CD14-positive monocyte (primary cell): ENCODE measurements at regions not wholly inside any gene's neighbourhood (a gene's known extent, or its start where the extent isn't known, plus 50 kb on each side); places are given as distances from the start of the nearest gene placed in this dataset.

Experiments used
- DNase-seq, 3 donors: peaks; one replicate each; pipeline ENCODE4 v3.0.0-alpha.2; 2011 to 2022
- H2AFZ ChIP-seq: 2 replicates; pipeline ENCODE4 v1.6.0; 2012; ENCODE audit warnings: mild to moderate bottlenecking, low read depth, low read length, inconsistent platforms; ENCODE audit not compliant: insufficient read depth, poor library complexity, severe bottlenecking
- H3K27ac ChIP-seq, 2 donors: 1 replicate in 1 of 2; 2 replicates in 1 of 2; pipeline ENCODE4 v1.5.1; 2012 to 2013; ENCODE audit warnings: low read length in 2 of 2, control low read depth in 1 of 2, inconsistent platforms in 1 of 2, low read depth in 1 of 2, mild to moderate bottlenecking in 1 of 2
- H3K27me3 ChIP-seq, 2 donors: one replicate each; pipeline versions ENCODE4 v1.6.0 to v1.6.1; 2011 to 2013; ENCODE audit warnings: low read length in 2 of 2; ENCODE audit not compliant: control insufficient read depth in 2 of 2, insufficient read depth in 2 of 2
- H3K36me3 ChIP-seq, 2 donors: replicated peaks in 1 of 2; 1 replicate in 1 of 2; 2 replicates in 1 of 2; pipeline versions ENCODE4 v1.5.1 to v1.6.1; 2012 to 2013; ENCODE audit warnings: low read length in 2 of 2, control low read depth in 1 of 2, inconsistent platforms in 1 of 2, mild to moderate bottlenecking in 1 of 2; ENCODE audit not compliant: insufficient read depth in 2 of 2, control insufficient read depth in 1 of 2
- H3K4me1 ChIP-seq, 2 donors: 1 replicate in 1 of 2; 2 replicates in 1 of 2; pipeline versions ENCODE4 v1.5.1 to v1.6.1; 2012 to 2013; ENCODE audit warnings: low read length in 2 of 2, control low read depth in 1 of 2, inconsistent platforms in 1 of 2, mild to moderate bottlenecking in 1 of 2, moderate library complexity in 1 of 2; ENCODE audit not compliant: insufficient read depth in 2 of 2, control insufficient read depth in 1 of 2
- H3K4me2 ChIP-seq: replicated peaks from 2 replicates; pipeline ENCODE3; 2012; ENCODE audit warnings: low read length, moderate library complexity, mild to moderate bottlenecking; ENCODE audit not compliant: poor library complexity, severe bottlenecking; ENCODE audit errors: extremely low read depth
- H3K4me3 ChIP-seq, 3 experiments: fragments of 200-600 bp in 1 of 3; sonication (generic) in 1 of 3; replicated peaks in 1 of 3; 1 replicate in 2 of 3; 2 replicates in 1 of 3; pipeline ENCODE4 v1.5.1; 2011 to 2013; ENCODE audit warnings: low read length in 3 of 3, mild to moderate bottlenecking in 3 of 3, control low read depth in 2 of 3, low read depth in 2 of 3, inconsistent platforms in 1 of 3, moderate library complexity in 1 of 3
- H3K79me2 ChIP-seq: 2 replicates; pipeline ENCODE4 v1.6.0; 2012; ENCODE audit warnings: mild to moderate bottlenecking, control low read depth, inconsistent platforms, low read length, moderate library complexity; ENCODE audit not compliant: insufficient read depth
- H3K9ac ChIP-seq: 2 replicates; pipeline ENCODE4 v1.6.0; 2017; ENCODE audit warnings: low read length, mild to moderate bottlenecking; ENCODE audit not compliant: insufficient read depth, poor library complexity, severe bottlenecking
- H3K9me3 ChIP-seq, 2 donors: replicated peaks in 1 of 2; 1 replicate in 1 of 2; 2 replicates in 1 of 2; pipeline versions ENCODE4 v1.5.1 to v1.6.1; 2012 to 2013; ENCODE audit warnings: low read length in 2 of 2, control low read depth in 1 of 2; ENCODE audit not compliant: control insufficient read depth in 1 of 2, insufficient read depth in 1 of 2
- H4K20me1 ChIP-seq: 2 replicates; pipeline ENCODE4 v1.6.0; 2012; ENCODE audit warnings: mild to moderate bottlenecking, low read length, control low read depth, moderate library complexity; ENCODE audit not compliant: insufficient read depth
- H3K27ac Mint-ChIP-seq, 7 donors: one replicate each; pipeline ENCODE4 v1.8.0; 2020; ENCODE audit warnings: mild to moderate bottlenecking in 7 of 7, mixed read lengths in 7 of 7, moderate library complexity in 6 of 7, inconsistent platforms in 2 of 7
- H3K27me3 Mint-ChIP-seq, 3 donors: one replicate each; pipeline ENCODE4 v1.8.0; 2021 to 2022; ENCODE audit warnings: low read depth in 3 of 3, mild to moderate bottlenecking in 3 of 3, mixed read lengths in 3 of 3, moderate library complexity in 3 of 3, inconsistent platforms in 1 of 3
- H3K36me3 Mint-ChIP-seq, 2 donors: one replicate each; pipeline ENCODE4 v1.8.0; 2020; ENCODE audit warnings: mixed read lengths in 2 of 2, inconsistent platforms in 1 of 2, mild to moderate bottlenecking in 1 of 2
- H3K4me1 Mint-ChIP-seq: one replicate; pipeline ENCODE4 v1.8.0; 2020; ENCODE audit warnings: mild to moderate bottlenecking, mixed read lengths
- H3K4me3 Mint-ChIP-seq, 2 donors: one replicate each; pipeline ENCODE4 v1.8.0; 2020; ENCODE audit warnings: mild to moderate bottlenecking in 2 of 2, mixed read lengths in 2 of 2, moderate library complexity in 1 of 2
- H3K9me3 Mint-ChIP-seq, 7 donors: one replicate each; pipeline ENCODE4 v1.8.0; 2020 to 2022; ENCODE audit warnings: mixed read lengths in 7 of 7, mild to moderate bottlenecking in 6 of 7, moderate library complexity in 6 of 7, inconsistent platforms in 2 of 7
- WGBS: methylation state at CpG from one replicate; pipeline ENCODE4 v1.1.5; 2013; ENCODE audit warnings: missing lambda C conversion rate; ENCODE audit not compliant: insufficient coverage; 5-methylcytosine and 5-hydroxymethylcytosine counted together
- intact Hi-C, 2 donors: fragments of 100-400 bp; cut with micrococcal nuclease; formaldehyde crosslinking; loops; one replicate each; pipeline versions ENCODE4 v1.15.0 to v1.15.1; 2023
- TF ChIP-seq, protein P1 (sequence below): fragments of 200-600 bp; IDR thresholded peaks from one replicate; pipeline ENCODE4 v1.8.0; 2022; ENCODE audit warnings: antibody characterized with exemption, mild to moderate bottlenecking

DNA sequence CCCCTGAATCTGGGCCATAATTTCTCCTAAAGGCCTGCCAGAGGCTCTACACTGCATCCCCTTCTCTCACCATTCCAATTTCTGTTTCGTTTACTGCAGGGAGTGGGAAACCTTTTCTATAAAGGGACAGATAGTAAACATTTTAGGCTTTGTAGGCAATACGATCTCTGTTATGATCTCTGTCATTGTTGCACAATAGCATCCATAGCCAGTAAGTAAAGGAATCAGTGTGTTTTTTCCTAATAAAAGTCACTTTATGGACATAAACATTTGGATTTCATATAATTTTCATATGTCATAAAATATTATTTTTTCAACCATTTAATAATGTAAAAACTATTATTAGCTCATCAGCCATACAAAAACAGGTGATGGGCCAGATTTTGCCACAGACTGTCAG, 531.7 kb downstream of the DSC3 start:
- no peak overlapping the region for H2AFZ ChIP-seq
- no peak overlapping the region for H3K4me3 Mint-ChIP-seq
- H3K27ac ChIP-seq, result no peak overlapping the region
- no peaks in the 10 kb centered on the region for H3K36me3 ChIP-seq
- H3K27me3 Mint-ChIP-seq, result no peaks in the 10 kb centered on the region
- H3K4me2 ChIP-seq, result no peak overlapping the region
- H3K4me1 Mint-ChIP-seq, result no peaks in the 10 kb centered on the region
- WGBS, result no CpG with 5 or more reads among the region's 2 CpGs
- DNase-seq, result no peak
- intact Hi-C loops, result no loop called here
- TF ChIP-seq, protein P1, sequence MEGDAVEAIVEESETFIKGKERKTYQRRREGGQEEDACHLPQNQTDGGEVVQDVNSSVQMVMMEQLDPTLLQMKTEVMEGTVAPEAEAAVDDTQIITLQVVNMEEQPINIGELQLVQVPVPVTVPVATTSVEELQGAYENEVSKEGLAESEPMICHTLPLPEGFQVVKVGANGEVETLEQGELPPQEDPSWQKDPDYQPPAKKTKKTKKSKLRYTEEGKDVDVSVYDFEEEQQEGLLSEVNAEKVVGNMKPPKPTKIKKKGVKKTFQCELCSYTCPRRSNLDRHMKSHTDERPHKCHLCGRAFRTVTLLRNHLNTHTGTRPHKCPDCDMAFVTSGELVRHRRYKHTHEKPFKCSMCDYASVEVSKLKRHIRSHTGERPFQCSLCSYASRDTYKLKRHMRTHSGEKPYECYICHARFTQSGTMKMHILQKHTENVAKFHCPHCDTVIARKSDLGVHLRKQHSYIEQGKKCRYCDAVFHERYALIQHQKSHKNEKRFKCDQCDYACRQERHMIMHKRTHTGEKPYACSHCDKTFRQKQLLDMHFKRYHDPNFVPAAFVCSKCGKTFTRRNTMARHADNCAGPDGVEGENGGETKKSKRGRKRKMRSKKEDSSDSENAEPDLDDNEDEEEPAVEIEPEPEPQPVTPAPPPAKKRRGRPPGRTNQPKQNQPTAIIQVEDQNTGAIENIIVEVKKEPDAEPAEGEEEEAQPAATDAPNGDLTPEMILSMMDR, result no peak
- no peaks in the 10 kb centered on the region for H3K79me2 ChIP-seq
- H3K9ac ChIP-seq, result no peak overlapping the region
- H3K4me1 ChIP-seq, result no peaks in the 10 kb centered on the region
- no peak overlapping the region for H3K4me3 ChIP-seq
- peaks cover 0 to 10% (median 0%) of the 10 kb centered on the region in 7 donors for H3K9me3 Mint-ChIP-seq
- H3K27me3 ChIP-seq, result no peaks in the 10 kb centered on the region
- peaks cover 4 to 17% of the 10 kb centered on the region in 2 donors for H3K9me3 ChIP-seq
- no peak overlapping the region for H3K27ac Mint-ChIP-seq
- no peaks in the 10 kb centered on the region for H4K20me1 ChIP-seq
- H3K36me3 Mint-ChIP-seq, result no peaks in the 10 kb centered on the region

DNA sequence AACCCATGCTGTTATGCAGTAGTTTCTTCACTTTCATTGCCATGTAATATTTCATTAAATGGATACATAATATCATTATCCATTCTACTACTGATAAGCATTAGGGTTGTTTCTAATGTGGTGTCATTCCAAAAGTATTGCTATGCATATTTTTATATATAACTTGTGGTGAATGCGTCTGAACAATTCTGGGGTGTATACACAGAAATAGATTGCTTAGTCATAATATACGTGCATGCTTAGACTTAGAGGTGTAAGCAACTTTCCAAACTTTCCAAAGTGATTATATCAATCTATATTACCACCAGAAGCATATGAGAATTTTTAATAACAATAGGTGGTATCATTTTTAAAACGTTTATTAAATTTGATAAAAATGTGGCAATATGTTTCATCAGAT, 540.9 kb downstream of the DSC3 start:
- H2AFZ ChIP-seq, result no peak overlapping the region
- H3K79me2 ChIP-seq, result no peaks in the 10 kb centered on the region
- no peaks in the 10 kb centered on the region for H4K20me1 ChIP-seq
- no peak overlapping the region for H3K27ac ChIP-seq
- no peaks in the 10 kb centered on the region for H3K36me3 ChIP-seq
- DNase-seq, result no peak
- no peaks in the 10 kb centered on the region for H3K9me3 Mint-ChIP-seq
- no peaks in the 10 kb centered on the region for H3K36me3 Mint-ChIP-seq
- H3K9me3 ChIP-seq, result no peaks in the 10 kb centered on the region
- no peaks in the 10 kb centered on the region for H3K27me3 ChIP-seq
- no peaks in the 10 kb centered on the region for H3K4me1 ChIP-seq
- no peak overlapping the region for H3K9ac ChIP-seq
- H3K4me1 Mint-ChIP-seq, result no peaks in the 10 kb centered on the region
- H3K4me3 ChIP-seq, result no peak overlapping the region
- H3K4me2 ChIP-seq, result no peak overlapping the region
- no CpG with 5 or more reads among the region's 3 CpGs for WGBS
- TF ChIP-seq, protein P1, result no peak
- no peaks in the 10 kb centered on the region for H3K27me3 Mint-ChIP-seq
- H3K27ac Mint-ChIP-seq, result no peak overlapping the region
- H3K4me3 Mint-ChIP-seq, result no peak overlapping the region
- intact Hi-C loops, result no loop called here
